ENCODE measurements at regions not wholly inside any gene's neighbourhood (a gene's known extent, or its start where the extent isn't known, plus 50 kb on each side); places are given as distances from the start of the nearest gene placed in this dataset.

DNA sequence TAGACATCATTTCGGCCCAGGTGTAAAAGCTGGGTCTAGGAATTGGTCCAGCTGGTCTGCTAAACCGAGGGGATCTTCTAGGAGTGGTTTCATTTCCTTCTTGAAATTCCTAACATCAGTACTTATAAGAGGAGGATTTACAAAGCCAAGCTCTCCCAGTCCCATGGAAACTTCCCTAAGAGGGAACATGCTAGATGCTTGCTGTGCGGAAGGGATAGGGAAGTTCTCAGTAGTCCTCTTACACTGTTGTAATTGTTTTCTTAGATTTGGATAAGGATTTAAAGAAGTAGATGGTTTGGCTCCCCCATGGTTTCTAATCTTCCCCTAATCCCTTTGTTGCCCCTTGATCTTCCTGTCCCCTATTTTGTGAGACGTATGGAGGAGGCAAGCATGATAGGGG is 89.7 kb upstream of the XCR1 start:
- TF ChIP-seq, protein P1, sequence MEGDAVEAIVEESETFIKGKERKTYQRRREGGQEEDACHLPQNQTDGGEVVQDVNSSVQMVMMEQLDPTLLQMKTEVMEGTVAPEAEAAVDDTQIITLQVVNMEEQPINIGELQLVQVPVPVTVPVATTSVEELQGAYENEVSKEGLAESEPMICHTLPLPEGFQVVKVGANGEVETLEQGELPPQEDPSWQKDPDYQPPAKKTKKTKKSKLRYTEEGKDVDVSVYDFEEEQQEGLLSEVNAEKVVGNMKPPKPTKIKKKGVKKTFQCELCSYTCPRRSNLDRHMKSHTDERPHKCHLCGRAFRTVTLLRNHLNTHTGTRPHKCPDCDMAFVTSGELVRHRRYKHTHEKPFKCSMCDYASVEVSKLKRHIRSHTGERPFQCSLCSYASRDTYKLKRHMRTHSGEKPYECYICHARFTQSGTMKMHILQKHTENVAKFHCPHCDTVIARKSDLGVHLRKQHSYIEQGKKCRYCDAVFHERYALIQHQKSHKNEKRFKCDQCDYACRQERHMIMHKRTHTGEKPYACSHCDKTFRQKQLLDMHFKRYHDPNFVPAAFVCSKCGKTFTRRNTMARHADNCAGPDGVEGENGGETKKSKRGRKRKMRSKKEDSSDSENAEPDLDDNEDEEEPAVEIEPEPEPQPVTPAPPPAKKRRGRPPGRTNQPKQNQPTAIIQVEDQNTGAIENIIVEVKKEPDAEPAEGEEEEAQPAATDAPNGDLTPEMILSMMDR (IDR thresholded peaks at IDR 0.05; ENCODE audit: control insufficient read depth, extremely low read depth, insufficient read depth), result no peak
- no peak for DNase-seq (ENCODE audit: low read depth)

DNA sequence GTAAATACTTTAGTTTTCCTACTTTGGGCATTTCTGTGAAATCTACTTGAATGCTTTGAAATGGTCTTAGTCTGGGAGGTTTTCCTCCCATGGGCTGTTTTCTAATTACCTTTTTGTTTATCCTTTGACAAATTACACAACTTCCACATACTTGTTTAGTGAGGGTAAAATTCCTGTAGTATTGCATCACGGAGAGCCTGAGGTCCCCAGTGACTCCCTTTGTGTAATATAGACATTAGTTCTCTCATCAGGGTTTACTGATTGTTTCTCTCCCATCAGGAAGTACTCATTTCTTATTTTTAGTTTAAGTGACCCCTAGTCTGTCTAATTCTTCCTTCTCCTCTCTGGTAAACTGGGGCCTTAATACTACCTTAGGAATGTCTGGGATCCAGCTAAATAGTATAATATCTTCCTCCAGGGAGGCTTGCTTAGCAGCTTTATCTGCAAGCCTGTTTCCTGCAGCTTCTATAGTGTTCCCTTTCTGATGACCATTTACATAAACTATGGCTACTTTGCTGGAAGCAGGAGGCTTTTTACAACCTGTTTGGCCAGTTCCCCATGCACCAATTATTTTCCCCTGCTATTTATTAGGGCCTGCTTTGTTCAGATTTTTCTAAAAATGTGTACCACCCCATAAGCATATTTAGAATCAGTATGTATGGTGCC is 87.2 kb upstream of the XCR1 start:
- H3K4me3 ChIP-seq (ENCODE audit: low read depth, low read length), result no peak overlapping the region
- TF ChIP-seq, protein P1 (IDR thresholded peaks at IDR 0.05; ENCODE audit: control insufficient read depth, extremely low read depth, insufficient read depth), result no peak
- DNase-seq (ENCODE audit: low read depth), result no peak

More for the DNA sequence above, 89.7 kb upstream of the XCR1 start:
- H3K4me3 ChIP-seq (ENCODE audit: low read depth, low read length), result no peak overlapping the region

DNA sequence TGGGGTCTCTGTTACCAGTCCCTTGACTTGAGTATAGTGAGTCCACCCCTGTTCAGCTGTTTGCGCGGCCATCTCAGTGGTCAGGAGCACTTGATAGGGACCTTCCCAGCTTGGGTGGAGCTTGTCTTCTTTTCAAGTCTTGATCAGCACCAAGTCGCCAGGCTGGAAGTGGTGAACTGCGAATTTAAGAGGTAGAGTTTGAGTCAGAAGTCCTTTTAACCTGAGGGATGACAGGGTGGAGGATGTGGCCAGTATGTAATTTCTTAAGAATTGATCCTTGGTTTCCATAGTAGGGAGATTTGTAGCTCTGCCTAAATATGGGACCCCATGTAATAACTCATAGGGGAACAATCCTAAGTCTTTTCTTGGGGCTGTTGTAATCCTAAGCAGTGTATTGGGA is 86.3 kb upstream of the XCR1 start:
- H3K4me3 ChIP-seq (ENCODE audit: low read depth, low read length), result no peak overlapping the region
- TF ChIP-seq, protein P1 (IDR thresholded peaks at IDR 0.05; ENCODE audit: control insufficient read depth, extremely low read depth, insufficient read depth), result no peak
- DNase-seq (ENCODE audit: low read depth), result no peak

DNA sequence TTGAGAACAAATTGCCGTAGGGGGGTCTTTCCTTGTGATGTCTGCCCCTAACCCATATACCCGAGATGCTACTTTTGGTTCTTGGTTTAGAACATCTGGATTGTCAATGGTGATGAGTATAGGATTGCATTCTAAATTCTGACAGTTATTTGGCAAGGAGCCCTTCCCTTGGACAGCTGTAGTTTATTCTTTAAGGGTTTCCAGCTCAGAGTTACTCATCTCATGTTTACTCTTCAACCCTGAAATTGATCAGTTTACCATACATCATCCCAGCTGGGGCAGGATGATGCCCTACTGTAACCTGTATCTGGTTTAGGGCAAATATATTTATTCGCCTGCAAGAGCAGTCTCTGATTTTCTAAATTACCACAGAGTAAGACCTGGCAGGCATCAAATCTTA is 85.7 kb upstream of the XCR1 start:
- TF ChIP-seq, protein P1 (IDR thresholded peaks at IDR 0.05; ENCODE audit: control insufficient read depth, extremely low read depth, insufficient read depth), result no peak
- no peak for DNase-seq (ENCODE audit: low read depth)
- H3K4me3 ChIP-seq (ENCODE audit: low read depth, low read length), result no peak overlapping the region

DNA sequence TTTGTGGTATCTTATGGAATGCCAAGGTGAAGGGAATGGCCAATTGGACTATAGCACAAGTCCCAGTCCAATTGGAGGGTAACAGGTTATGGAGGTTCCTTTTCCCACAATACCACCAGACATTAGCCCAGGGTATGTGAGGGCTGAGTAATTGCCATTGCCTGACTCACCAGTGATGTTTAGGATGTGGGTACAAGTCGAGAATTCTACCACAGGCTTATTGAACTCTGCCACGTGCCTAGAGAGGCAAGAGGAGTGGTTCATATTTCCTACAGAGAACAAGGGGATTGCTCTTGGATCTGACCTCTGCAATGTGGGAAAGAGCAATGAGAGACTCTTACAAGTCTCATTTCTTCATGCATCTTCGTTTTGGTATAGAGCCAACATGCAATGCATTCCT is 85.0 kb upstream of the XCR1 start:
- TF ChIP-seq, protein P1 (IDR thresholded peaks at IDR 0.05; ENCODE audit: control insufficient read depth, extremely low read depth, insufficient read depth), result no peak
- H3K4me3 ChIP-seq (ENCODE audit: low read depth, low read length), result no peak overlapping the region
- no peak for DNase-seq (ENCODE audit: low read depth)

DNA sequence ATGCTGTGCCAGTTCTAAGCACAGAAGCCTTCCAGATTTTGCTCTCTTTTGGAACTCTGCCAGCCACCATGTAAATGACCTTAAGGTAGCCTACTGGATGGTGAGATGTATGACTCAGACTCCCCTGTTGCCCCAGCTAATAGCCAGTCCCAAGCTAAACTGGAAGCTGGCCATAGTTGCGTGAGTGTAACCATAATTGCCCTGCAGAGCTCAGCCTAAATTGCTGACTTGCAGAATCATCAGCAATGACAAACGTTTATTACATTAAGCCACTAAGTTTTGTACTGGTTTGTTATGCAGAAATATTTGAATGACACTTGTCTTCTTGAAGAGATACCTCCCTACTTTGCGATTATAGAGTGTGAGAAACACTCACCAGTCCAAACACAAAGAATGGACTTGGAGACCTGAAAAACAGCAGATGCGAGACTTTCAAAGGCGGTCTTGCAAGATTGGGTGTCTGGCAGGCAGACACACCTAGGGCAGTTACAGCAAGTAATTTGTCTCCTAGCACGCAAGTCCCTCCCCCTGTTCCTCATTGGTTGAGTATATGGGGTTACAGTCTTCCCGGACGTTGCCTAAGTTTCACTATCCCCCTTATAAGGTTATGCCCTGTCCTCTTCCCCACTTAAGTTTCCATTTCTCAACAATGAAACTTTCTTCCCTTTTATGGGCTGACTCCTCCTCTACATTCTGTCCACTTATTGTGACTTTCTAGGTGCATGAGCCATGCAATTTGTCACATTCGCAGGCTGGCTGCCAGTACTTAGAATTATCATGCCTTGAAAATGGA is 83.6 kb upstream of the XCR1 start:
- DNase-seq (ENCODE audit: low read depth), result peak; percentile 32
- H3K4me3 ChIP-seq (ENCODE audit: low read depth, low read length), result no peak overlapping the region
- TF ChIP-seq, protein P1 (IDR thresholded peaks at IDR 0.05; ENCODE audit: control insufficient read depth, extremely low read depth, insufficient read depth), result no peak

Measured in LNCaP clone FGC (cell line).